GM23338 (cell line): ENCODE measurements at regions not wholly inside any gene's neighbourhood (a gene's known extent, or its start where the extent isn't known, plus 50 kb on each side); places are given as distances from the start of the nearest gene placed in this dataset.

ENCODE experiments used
- ATAC-seq: fragments of 200-7000 bp; cut with Tn5 transposase; 3 replicates; pipeline ENCODE4 v1.9.1; 2020
- DNase-seq: peaks from one replicate; pipeline ENCODE4 v3.0.0-alpha.2; 2015; ENCODE audit warnings: low spot score
- H2AFZ ChIP-seq: fragments of 200-600 bp; sonication (generic); 2 replicates; pipeline ENCODE4 v1.8.0; 2016; ENCODE audit warnings: antibody characterized with exemption, mild to moderate bottlenecking, moderate library complexity
- H3F3A ChIP-seq: fragments of 200-600 bp; sonication (generic); replicated peaks from 2 replicates; pipeline ENCODE4 v1.8.0; 2017; ENCODE audit warnings: antibody characterized with exemption, mixed run types, low read depth
- H3K27ac ChIP-seq: fragments of 200-600 bp; sonication (generic); 2 replicates; pipeline ENCODE4 v1.6.1; 2016; ENCODE audit warnings: low read depth
- H3K27me3 ChIP-seq: fragments of 200-600 bp; sonication (generic); 2 replicates; pipeline ENCODE4 v1.8.0; 2016; ENCODE audit warnings: mild to moderate bottlenecking, mixed run types, moderate library complexity; ENCODE audit not compliant: insufficient read depth
- H3K36me3 ChIP-seq: fragments of 200-600 bp; sonication (generic); 2 replicates; pipeline ENCODE4 v1.8.0; 2016; ENCODE audit warnings: mild to moderate bottlenecking; ENCODE audit not compliant: insufficient read depth
- H3K4me1 ChIP-seq: fragments of 200-600 bp; sonication (generic); 2 replicates; pipeline ENCODE4 v1.8.0; 2016; ENCODE audit warnings: mild to moderate bottlenecking, moderate library complexity; ENCODE audit not compliant: insufficient read depth
- H3K4me2 ChIP-seq: fragments of 200-600 bp; sonication (generic); 2 replicates; pipeline ENCODE4 v1.7.1; 2017; ENCODE audit warnings: mixed run types
- H3K4me3 ChIP-seq: fragments of 200-600 bp; sonication (generic); 2 replicates; pipeline ENCODE4 v1.6.1; 2016; ENCODE audit warnings: mixed run types
- H3K79me2 ChIP-seq: fragments of 200-600 bp; sonication (generic); replicated peaks from 2 replicates; pipeline ENCODE4 v1.8.0; 2017; ENCODE audit warnings: mild to moderate bottlenecking; ENCODE audit not compliant: insufficient read depth
- H3K9me2 ChIP-seq: fragments of 200-600 bp; sonication (generic); 2 replicates; pipeline ENCODE4 v1.8.0; 2017; ENCODE audit not compliant: insufficient read depth
- H4K20me1 ChIP-seq: fragments of 200-600 bp; sonication (generic); replicated peaks from 2 replicates; pipeline ENCODE4 v1.8.0; 2017; ENCODE audit warnings: mild to moderate bottlenecking; ENCODE audit not compliant: insufficient read depth
- H3K27ac Mint-ChIP-seq: 2 replicates; pipeline ENCODE4 v1.8.0; 2020; ENCODE audit warnings: inconsistent platforms, mild to moderate bottlenecking, moderate library complexity, mixed read lengths
- H3K27me3 Mint-ChIP-seq: 3 replicates; pipeline ENCODE4 v1.8.0; 2022; ENCODE audit warnings: low read depth, mild to moderate bottlenecking, moderate library complexity, mixed read lengths, inconsistent platforms; ENCODE audit not compliant: insufficient read depth, poor library complexity
- H3K36me3 Mint-ChIP-seq: 3 replicates; pipeline ENCODE4 v1.8.0; 2021; ENCODE audit warnings: low read depth, mild to moderate bottlenecking, inconsistent platforms, moderate library complexity, mixed read lengths
- H3K4me1 Mint-ChIP-seq: 3 replicates; pipeline ENCODE4 v1.8.0; 2020; ENCODE audit warnings: mild to moderate bottlenecking, inconsistent platforms, mixed read lengths
- H3K4me3 Mint-ChIP-seq: 3 replicates; pipeline ENCODE4 v1.8.0; 2021; ENCODE audit warnings: moderate library complexity, mild to moderate bottlenecking, inconsistent platforms, mixed read lengths
- H3K9me3 Mint-ChIP-seq: 3 replicates; pipeline ENCODE4 v1.8.0; 2020; ENCODE audit warnings: moderate library complexity, mild to moderate bottlenecking, inconsistent platforms, mixed read lengths
- CREB1 ChIP-seq: fragments of 250-450 bp; sonication (Bioruptor Pico); IDR thresholded peaks from 2 replicates; pipeline ENCODE4 v1.5.0; 2020; ENCODE audit warnings: low read depth, mild to moderate bottlenecking, moderate library complexity
- EZH2 ChIP-seq: fragments of 200-600 bp; sonication (generic); IDR thresholded peaks from one replicate; pipeline ENCODE4 v1.8.0; 2017; ENCODE audit warnings: antibody characterized with exemption, mild to moderate bottlenecking, low read depth; ENCODE audit not compliant: unreplicated experiment
- EZH2phosphoT487 ChIP-seq: fragments of 200-600 bp; sonication (generic); IDR thresholded peaks from one replicate; pipeline ENCODE4 v1.8.1; 2018; ENCODE audit warnings: antibody characterized with exemption; ENCODE audit not compliant: unreplicated experiment
- JUNB ChIP-seq: IDR thresholded peaks from one replicate; pipeline ENCODE4 v1.6.1; 2016; ENCODE audit warnings: antibody characterized with exemption; ENCODE audit not compliant: unreplicated experiment
- STAT1 ChIP-seq: IDR thresholded peaks from one replicate; pipeline ENCODE4 v1.6.1; 2016; ENCODE audit warnings: antibody characterized with exemption; ENCODE audit not compliant: unreplicated experiment
- ZNF114 ChIP-seq: fragments of 250-450 bp; sonication (Bioruptor Pico); IDR thresholded peaks from 2 replicates; pipeline ENCODE4 v1.5.0; 2020; ENCODE audit warnings: mild to moderate bottlenecking, moderate library complexity
- ZNF331 ChIP-seq: fragments of 250-450 bp; sonication (Bioruptor Pico); IDR thresholded peaks from 2 replicates; pipeline ENCODE4 v1.5.0; 2020; ENCODE audit warnings: low read depth, mild to moderate bottlenecking, moderate library complexity
- TF ChIP-seq, protein P1 (sequence below), 2 experiments: fragments of 200-600 bp in 1 of 2; sonication (generic) in 1 of 2; conservative IDR thresholded peaks; 2 replicates each; pipeline versions ENCODE4 v1.5.1 to v1.6.1; 2016 to 2017; ENCODE audit warnings: antibody characterized with exemption in 2 of 2, low read depth in 2 of 2, mild to moderate bottlenecking in 2 of 2, moderate library complexity in 1 of 2
- TF ChIP-seq, protein P2 (sequence below): IDR thresholded peaks from one replicate; pipeline ENCODE4 v1.6.1; 2018; ENCODE audit warnings: antibody characterized with exemption; ENCODE audit not compliant: unreplicated experiment
- TF ChIP-seq, protein P3 (sequence below): fragments of 250-450 bp; sonication (Bioruptor Pico); IDR thresholded peaks from 2 replicates; pipeline ENCODE4 v1.5.0; 2020; ENCODE audit warnings: mild to moderate bottlenecking, moderate library complexity

DNA sequence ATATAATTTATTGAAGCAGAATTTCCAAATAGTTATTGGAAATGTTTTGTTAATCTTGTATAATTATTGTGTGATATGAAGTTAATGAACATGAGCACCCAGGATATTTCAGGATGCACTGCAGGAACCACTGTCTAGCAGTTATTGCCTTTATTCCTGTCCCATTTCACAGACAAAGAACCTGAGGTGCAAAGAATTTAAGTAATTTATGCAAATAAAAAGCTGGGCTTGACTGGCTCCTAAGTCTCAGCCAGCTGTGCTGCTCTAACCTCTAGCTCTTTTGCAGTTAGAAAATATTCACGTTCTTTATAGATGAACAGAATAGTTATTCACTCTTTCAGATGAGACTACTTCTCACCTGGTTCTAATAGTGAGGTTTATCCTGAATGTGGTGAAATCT lies 50.0 kb upstream of the NUDT12 start:
- Mint-ChIP-seq H3K27me3 (no peaks in the 10 kb centered on the region), H3K27ac (no peak overlapping the region), H3K4me1 (peaks cover 14% of the 10 kb centered on the region; the same call in 2 of the 3 replicates), H3K36me3 (peaks cover 3% of the 10 kb centered on the region; the same call in 1 of the 3 replicates), H3K4me3 (no peak overlapping the region), H3K9me3 (no peaks in the 10 kb centered on the region)
- no peak overlapping the region for H3K4me2 ChIP-seq
- TF ChIP-seq, protein P1, sequence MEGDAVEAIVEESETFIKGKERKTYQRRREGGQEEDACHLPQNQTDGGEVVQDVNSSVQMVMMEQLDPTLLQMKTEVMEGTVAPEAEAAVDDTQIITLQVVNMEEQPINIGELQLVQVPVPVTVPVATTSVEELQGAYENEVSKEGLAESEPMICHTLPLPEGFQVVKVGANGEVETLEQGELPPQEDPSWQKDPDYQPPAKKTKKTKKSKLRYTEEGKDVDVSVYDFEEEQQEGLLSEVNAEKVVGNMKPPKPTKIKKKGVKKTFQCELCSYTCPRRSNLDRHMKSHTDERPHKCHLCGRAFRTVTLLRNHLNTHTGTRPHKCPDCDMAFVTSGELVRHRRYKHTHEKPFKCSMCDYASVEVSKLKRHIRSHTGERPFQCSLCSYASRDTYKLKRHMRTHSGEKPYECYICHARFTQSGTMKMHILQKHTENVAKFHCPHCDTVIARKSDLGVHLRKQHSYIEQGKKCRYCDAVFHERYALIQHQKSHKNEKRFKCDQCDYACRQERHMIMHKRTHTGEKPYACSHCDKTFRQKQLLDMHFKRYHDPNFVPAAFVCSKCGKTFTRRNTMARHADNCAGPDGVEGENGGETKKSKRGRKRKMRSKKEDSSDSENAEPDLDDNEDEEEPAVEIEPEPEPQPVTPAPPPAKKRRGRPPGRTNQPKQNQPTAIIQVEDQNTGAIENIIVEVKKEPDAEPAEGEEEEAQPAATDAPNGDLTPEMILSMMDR (conservative IDR thresholded peaks at IDR 0.05; ENCODE audit: low read depth in 2 of 2): no peak
- TF ChIP-seq STAT1 (no peak), CREB1 (CRISPR knock-in tag) (no peak), EZH2 (no peak), EZH2phosphoT487 (no peak), ZNF331 (CRISPR knock-in tag) (no peak), JUNB (no peak), ZNF114 (CRISPR knock-in tag) (no peak)
- TF ChIP-seq, protein P2, sequence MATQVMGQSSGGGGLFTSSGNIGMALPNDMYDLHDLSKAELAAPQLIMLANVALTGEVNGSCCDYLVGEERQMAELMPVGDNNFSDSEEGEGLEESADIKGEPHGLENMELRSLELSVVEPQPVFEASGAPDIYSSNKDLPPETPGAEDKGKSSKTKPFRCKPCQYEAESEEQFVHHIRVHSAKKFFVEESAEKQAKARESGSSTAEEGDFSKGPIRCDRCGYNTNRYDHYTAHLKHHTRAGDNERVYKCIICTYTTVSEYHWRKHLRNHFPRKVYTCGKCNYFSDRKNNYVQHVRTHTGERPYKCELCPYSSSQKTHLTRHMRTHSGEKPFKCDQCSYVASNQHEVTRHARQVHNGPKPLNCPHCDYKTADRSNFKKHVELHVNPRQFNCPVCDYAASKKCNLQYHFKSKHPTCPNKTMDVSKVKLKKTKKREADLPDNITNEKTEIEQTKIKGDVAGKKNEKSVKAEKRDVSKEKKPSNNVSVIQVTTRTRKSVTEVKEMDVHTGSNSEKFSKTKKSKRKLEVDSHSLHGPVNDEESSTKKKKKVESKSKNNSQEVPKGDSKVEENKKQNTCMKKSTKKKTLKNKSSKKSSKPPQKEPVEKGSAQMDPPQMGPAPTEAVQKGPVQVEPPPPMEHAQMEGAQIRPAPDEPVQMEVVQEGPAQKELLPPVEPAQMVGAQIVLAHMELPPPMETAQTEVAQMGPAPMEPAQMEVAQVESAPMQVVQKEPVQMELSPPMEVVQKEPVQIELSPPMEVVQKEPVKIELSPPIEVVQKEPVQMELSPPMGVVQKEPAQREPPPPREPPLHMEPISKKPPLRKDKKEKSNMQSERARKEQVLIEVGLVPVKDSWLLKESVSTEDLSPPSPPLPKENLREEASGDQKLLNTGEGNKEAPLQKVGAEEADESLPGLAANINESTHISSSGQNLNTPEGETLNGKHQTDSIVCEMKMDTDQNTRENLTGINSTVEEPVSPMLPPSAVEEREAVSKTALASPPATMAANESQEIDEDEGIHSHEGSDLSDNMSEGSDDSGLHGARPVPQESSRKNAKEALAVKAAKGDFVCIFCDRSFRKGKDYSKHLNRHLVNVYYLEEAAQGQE: no peak
- TF ChIP-seq, protein P3, sequence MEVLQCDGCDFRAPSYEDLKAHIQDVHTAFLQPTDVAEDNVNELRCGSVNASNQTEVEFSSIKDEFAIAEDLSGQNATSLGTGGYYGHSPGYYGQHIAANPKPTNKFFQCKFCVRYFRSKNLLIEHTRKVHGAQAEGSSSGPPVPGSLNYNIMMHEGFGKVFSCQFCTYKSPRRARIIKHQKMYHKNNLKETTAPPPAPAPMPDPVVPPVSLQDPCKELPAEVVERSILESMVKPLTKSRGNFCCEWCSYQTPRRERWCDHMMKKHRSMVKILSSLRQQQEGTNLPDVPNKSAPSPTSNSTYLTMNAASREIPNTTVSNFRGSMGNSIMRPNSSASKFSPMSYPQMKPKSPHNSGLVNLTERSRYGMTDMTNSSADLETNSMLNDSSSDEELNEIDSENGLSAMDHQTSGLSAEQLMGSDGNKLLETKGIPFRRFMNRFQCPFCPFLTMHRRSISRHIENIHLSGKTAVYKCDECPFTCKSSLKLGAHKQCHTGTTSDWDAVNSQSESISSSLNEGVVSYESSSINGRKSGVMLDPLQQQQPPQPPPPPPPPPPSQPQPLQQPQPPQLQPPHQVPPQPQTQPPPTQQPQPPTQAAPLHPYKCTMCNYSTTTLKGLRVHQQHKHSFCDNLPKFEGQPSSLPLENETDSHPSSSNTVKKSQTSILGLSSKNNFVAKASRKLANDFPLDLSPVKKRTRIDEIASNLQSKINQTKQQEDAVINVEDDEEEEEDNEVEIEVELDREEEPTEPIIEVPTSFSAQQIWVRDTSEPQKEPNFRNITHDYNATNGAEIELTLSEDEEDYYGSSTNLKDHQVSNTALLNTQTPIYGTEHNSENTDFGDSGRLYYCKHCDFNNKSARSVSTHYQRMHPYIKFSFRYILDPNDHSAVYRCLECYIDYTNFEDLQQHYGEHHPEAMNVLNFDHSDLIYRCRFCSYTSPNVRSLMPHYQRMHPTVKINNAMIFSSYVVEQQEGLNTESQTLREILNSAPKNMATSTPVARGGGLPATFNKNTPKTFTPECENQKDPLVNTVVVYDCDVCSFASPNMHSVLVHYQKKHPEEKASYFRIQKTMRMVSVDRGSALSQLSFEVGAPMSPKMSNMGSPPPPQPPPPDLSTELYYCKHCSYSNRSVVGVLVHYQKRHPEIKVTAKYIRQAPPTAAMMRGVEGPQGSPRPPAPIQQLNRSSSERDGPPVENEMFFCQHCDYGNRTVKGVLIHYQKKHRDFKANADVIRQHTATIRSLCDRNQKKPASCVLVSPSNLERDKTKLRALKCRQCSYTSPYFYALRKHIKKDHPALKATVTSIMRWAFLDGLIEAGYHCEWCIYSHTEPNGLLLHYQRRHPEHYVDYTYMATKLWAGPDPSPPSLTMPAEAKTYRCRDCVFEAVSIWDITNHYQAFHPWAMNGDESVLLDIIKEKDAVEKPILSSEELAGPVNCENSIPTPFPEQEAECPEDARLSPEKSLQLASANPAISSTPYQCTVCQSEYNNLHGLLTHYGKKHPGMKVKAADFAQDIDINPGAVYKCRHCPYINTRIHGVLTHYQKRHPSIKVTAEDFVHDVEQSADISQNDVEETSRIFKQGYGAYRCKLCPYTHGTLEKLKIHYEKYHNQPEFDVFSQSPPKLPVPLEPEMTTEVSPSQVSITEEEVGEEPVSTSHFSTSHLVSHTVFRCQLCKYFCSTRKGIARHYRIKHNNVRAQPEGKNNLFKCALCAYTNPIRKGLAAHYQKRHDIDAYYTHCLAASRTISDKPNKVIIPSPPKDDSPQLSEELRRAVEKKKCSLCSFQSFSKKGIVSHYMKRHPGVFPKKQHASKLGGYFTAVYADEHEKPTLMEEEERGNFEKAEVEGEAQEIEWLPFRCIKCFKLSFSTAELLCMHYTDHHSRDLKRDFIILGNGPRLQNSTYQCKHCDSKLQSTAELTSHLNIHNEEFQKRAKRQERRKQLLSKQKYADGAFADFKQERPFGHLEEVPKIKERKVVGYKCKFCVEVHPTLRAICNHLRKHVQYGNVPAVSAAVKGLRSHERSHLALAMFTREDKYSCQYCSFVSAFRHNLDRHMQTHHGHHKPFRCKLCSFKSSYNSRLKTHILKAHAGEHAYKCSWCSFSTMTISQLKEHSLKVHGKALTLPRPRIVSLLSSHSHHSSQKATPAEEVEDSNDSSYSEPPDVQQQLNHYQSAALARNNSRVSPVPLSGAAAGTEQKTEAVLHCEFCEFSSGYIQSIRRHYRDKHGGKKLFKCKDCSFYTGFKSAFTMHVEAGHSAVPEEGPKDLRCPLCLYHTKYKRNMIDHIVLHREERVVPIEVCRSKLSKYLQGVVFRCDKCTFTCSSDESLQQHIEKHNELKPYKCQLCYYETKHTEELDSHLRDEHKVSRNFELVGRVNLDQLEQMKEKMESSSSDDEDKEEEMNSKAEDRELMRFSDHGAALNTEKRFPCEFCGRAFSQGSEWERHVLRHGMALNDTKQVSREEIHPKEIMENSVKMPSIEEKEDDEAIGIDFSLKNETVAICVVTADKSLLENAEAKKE: no peak
- H3K27ac ChIP-seq: no peak overlapping the region
- H3K9me2 ChIP-seq: no peaks in the 10 kb centered on the region
- peak; percentile 74 for DNase-seq
- H3K4me3 ChIP-seq: no peak overlapping the region
- H3F3A ChIP-seq: no peaks in the 10 kb centered on the region
- peaks cover 15% of the 10 kb centered on the region for H3K4me1 ChIP-seq
- H3K36me3 ChIP-seq: no peaks in the 10 kb centered on the region
- H4K20me1 ChIP-seq: no peaks in the 10 kb centered on the region
- H3K79me2 ChIP-seq: no peaks in the 10 kb centered on the region
- peak; percentile 55; the same call in 2 of the 3 replicates for ATAC-seq
- H2AFZ ChIP-seq: no peak overlapping the region
- no peaks in the 10 kb centered on the region for H3K27me3 ChIP-seq
